A549 (cell line): ENCODE measurements at regions not wholly inside any gene's neighbourhood (a gene's known extent, or its start where the extent isn't known, plus 50 kb on each side); places are given as distances from the start of the nearest gene placed in this dataset.

ENCODE experiments used
- NPAS2 ChIP-seq: fragments of 250-450 bp; sonication (Bioruptor Pico); IDR thresholded peaks from 2 replicates; pipeline ENCODE4 v1.8.0; 2022; ENCODE audit warnings: mild to moderate bottlenecking, moderate library complexity, borderline replicate concordance
- RCOR1 ChIP-seq: fragments of 150-350 bp; IDR thresholded peaks from 2 replicates; pipeline ENCODE4 v1.6.1; 2014; ENCODE audit warnings: antibody characterized with exemption, low read length, low read depth
- TF ChIP-seq, protein P1 (sequence below): fragments of >200 bp; sonication (Bioruptor Twin); formaldehyde crosslinking; IDR thresholded peaks from 3 replicates; pipeline ENCODE4 v1.5.1; 2016

- TF ChIP-seq RCOR1 (no peak), NPAS2 (CRISPR knock-in tag) (no peak)
- TF ChIP-seq, protein P1, sequence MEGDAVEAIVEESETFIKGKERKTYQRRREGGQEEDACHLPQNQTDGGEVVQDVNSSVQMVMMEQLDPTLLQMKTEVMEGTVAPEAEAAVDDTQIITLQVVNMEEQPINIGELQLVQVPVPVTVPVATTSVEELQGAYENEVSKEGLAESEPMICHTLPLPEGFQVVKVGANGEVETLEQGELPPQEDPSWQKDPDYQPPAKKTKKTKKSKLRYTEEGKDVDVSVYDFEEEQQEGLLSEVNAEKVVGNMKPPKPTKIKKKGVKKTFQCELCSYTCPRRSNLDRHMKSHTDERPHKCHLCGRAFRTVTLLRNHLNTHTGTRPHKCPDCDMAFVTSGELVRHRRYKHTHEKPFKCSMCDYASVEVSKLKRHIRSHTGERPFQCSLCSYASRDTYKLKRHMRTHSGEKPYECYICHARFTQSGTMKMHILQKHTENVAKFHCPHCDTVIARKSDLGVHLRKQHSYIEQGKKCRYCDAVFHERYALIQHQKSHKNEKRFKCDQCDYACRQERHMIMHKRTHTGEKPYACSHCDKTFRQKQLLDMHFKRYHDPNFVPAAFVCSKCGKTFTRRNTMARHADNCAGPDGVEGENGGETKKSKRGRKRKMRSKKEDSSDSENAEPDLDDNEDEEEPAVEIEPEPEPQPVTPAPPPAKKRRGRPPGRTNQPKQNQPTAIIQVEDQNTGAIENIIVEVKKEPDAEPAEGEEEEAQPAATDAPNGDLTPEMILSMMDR, result no peak
Measured at GRCh38 chr3:124660599-124660998, 69.7 kb upstream of the UMPS start.
